GM13977 (cell line): ENCODE measurements at regions not wholly inside any gene's neighbourhood (a gene's known extent, or its start where the extent isn't known, plus 50 kb on each side); places are given as distances from the start of the nearest gene placed in this dataset.
A peak's percentile ranks its signal among the peaks of the same experiment; 100 is the strongest.

ENCODE experiments used
- DNase-seq: peaks from one replicate; pipeline ENCODE4 v3.0.0; 2012; ENCODE audit warnings: low spot score
- CTCF ChIP-seq: IDR thresholded peaks from 2 replicates; pipeline ENCODE4 v1.5.1; 2012; ENCODE audit warnings: mild to moderate bottlenecking, control low read depth; ENCODE audit not compliant: insufficient read depth; ENCODE audit errors: extremely low read depth, missing control alignments
- in situ Hi-C: fragments of 300-500 bp; cut with MboI; formaldehyde crosslinking; loops from one replicate; pipeline ENCODE4 v1.12.0; 2022; ENCODE audit warnings: low sequenced_read_pairs, low pct_unique_long_range_greater_than_20kb, mixed read lengths, inconsistent platforms; ENCODE audit not compliant: unreplicated experiment

- TF ChIP-seq CTCF, result peak; percentile 76
- in situ Hi-C loops, result no loop called here
- peak; percentile 52 for DNase-seq
These were observed 177.6 kb upstream of the SMARCA2 start for GRCh38 chr9:1837453-1838084.

GRCh38 chr9:1839909-1840308 is 175.2 kb upstream of the SMARCA2 start:
- in situ Hi-C loops, result no loop called here
- no peak for TF ChIP-seq CTCF
- DNase-seq, result no peak

- DNase-seq, result no peak
- no peak for TF ChIP-seq CTCF
- in situ Hi-C loops, result no loop called here
These were observed 169.7 kb upstream of the SMARCA2 start for GRCh38 chr9:1845425-1845824.

GRCh38 chr9:1855726-1856125 is 159.4 kb upstream of the SMARCA2 start:
- TF ChIP-seq CTCF, result no peak
- in situ Hi-C loops, result no loop called here
- DNase-seq, result no peak

- no peak for DNase-seq
- in situ Hi-C loops, result no loop called here
- TF ChIP-seq CTCF, result no peak
These were observed 157.3 kb upstream of the SMARCA2 start for GRCh38 chr9:1857808-1858207.

- in situ Hi-C loops, result loop anchor here (5.0 kb wide), 1 partner anchor 67 kb away; no protein-coding TSS in a partner anchor
- peak; percentile 27 for DNase-seq
- peak; percentile 63 for TF ChIP-seq CTCF
These were observed 145.3 kb upstream of the SMARCA2 start for GRCh38 chr9:1869843-1870242.
